ENCODE measurements at regions not wholly inside any gene's neighbourhood (a gene's known extent, or its start where the extent isn't known, plus 50 kb on each side); places are given as distances from the start of the nearest gene placed in this dataset.

DNA sequence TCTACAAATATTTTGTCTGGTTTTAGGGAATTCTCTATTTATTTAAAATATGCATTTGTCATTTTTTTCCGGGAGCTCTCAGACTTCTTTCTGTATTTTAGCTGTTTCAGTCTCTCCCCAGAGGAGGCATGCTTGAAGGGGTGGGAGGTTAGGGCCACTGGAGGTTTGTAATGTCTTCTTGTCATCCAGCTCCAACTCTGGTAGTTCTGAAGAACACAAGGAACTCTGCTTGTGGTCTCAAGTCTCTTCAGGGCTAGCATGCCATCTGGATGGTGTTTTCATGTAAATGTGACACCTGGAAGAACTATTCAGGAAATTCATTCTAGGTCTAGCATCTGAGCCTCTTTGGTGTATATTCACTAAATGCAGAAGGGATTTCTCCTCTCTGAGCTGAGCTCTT lies 518.4 kb upstream of the DCC start:
- TF ChIP-seq MAZ (CRISPR knock-in tag; conservative IDR thresholded peaks at IDR 0.05 in 1 of 2, IDR thresholded peaks at IDR 0.05 in 1 of 2) (no peak), ZNF766 (CRISPR knock-in tag; conservative IDR thresholded peaks at IDR 0.05) (no peak), NR2C2 (CRISPR knock-in tag; IDR thresholded peaks at IDR 0.05) (no peak), NR2C2 (tag; IDR thresholded peaks at IDR 0.05) (no peak)

Data from K562 (cell line).